ENCODE measurements at regions not wholly inside any gene's neighbourhood (a gene's known extent, or its start where the extent isn't known, plus 50 kb on each side); places are given as distances from the start of the nearest gene placed in this dataset.

GRCh38 chr13:22121146-22121739, 450.4 kb downstream of the FGF9 start:
- TF ChIP-seq, protein P1, sequence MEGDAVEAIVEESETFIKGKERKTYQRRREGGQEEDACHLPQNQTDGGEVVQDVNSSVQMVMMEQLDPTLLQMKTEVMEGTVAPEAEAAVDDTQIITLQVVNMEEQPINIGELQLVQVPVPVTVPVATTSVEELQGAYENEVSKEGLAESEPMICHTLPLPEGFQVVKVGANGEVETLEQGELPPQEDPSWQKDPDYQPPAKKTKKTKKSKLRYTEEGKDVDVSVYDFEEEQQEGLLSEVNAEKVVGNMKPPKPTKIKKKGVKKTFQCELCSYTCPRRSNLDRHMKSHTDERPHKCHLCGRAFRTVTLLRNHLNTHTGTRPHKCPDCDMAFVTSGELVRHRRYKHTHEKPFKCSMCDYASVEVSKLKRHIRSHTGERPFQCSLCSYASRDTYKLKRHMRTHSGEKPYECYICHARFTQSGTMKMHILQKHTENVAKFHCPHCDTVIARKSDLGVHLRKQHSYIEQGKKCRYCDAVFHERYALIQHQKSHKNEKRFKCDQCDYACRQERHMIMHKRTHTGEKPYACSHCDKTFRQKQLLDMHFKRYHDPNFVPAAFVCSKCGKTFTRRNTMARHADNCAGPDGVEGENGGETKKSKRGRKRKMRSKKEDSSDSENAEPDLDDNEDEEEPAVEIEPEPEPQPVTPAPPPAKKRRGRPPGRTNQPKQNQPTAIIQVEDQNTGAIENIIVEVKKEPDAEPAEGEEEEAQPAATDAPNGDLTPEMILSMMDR (IDR thresholded peaks at IDR 0.05): no peak
- no peak for TF ChIP-seq EZH2 (IDR thresholded peaks at IDR 0.05; ENCODE audit: borderline replicate concordance, insufficient read depth, low read depth, low read length, poor library complexity, severe bottlenecking)

Data from B cell (primary cell).